ENCODE measurements at regions not wholly inside any gene's neighbourhood (a gene's known extent, or its start where the extent isn't known, plus 50 kb on each side); places are given as distances from the start of the nearest gene placed in this dataset.

DNA sequence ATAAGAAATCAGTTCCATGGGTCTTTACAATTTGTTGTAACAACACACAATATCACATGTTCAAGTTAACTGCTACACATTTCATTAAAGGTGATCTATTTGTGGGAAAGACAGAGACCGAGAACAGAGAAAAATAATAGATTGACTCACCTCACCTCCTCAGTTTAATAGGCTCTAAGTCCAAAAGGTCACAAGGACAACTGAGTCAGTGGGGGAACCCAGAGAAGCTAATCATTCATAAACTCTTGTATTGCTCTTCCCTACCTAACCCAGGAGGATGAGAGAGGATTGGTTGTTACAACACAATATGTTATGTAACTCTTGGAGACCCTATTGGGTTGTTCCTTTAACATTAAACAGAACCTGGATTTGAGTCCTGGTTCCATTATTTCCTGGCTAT lies 72.2 kb upstream of the CRY1 start:
- no peak overlapping the region for H2AFZ ChIP-seq (ENCODE audit: low read depth, low read length)
- H3K4me1 ChIP-seq (replicated peaks in 1 of 2; ENCODE audit: control insufficient read depth in 2 of 2, insufficient read depth in 2 of 2, low read length in 2 of 2), result no peaks in the 10 kb centered on the region
- CTCF ChIA-PET (ENCODE audit: low intra/inter-chr PET ratio), result no interaction called here
- no peaks in the 10 kb centered on the region for H3K36me3 ChIP-seq (ENCODE audit: control insufficient read depth, insufficient read depth, low read length)
- H3K9ac ChIP-seq (ENCODE audit: insufficient read depth in 1 of 2, low read depth in 2 of 2, low read length in 2 of 2), result no peak overlapping the region
- H3K79me2 ChIP-seq (ENCODE audit: control insufficient read depth, insufficient read depth, low read length), result no peaks in the 10 kb centered on the region
- no peaks in the 10 kb centered on the region; a peak in 1 of 5 replicates for H3K27me3 ChIP-seq (ENCODE audit: control insufficient read depth in 2 of 2, insufficient read depth in 2 of 2, low read length in 2 of 2)
- FAIRE-seq (no peak), DNase-seq (ENCODE audit: extremely low read depth in 1 of 4, low spot score in 3 of 4) (no peak), ATAC-seq (no peak)
- 0% methylated on average over 1 of the region's 1 CpG for WGBS (ENCODE audit: insufficient coverage, low coverage, missing lambda C conversion rate)
- TF ChIP-seq NFE2 (IDR thresholded peaks at IDR 0.05; ENCODE audit: low read depth) (no peak), LARP7 (IDR thresholded peaks at IDR 0.05) (no peak), ZNF23 (CRISPR knock-in tag; IDR thresholded peaks at IDR 0.05) (no peak), HOXB6 (CRISPR knock-in tag; IDR thresholded peaks at IDR 0.05; ENCODE audit: borderline replicate concordance) (no peak), BCL6 (CRISPR knock-in tag; IDR thresholded peaks at IDR 0.05) (no peak), ESRRA (IDR thresholded peaks at IDR 0.05; ENCODE audit: borderline replicate concordance, low read depth) (no peak)
- TF ChIP-seq, protein P1, sequence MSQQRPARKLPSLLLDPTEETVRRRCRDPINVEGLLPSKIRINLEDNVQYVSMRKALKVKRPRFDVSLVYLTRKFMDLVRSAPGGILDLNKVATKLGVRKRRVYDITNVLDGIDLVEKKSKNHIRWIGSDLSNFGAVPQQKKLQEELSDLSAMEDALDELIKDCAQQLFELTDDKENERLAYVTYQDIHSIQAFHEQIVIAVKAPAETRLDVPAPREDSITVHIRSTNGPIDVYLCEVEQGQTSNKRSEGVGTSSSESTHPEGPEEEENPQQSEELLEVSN (IDR thresholded peaks at IDR 0.05; ENCODE audit: borderline replicate concordance in 1 of 2, extremely low read depth in 1 of 2, insufficient read depth in 1 of 2, insufficient read length in 1 of 2, low read depth in 1 of 2, low read length in 1 of 2, poor library complexity in 1 of 2, severe bottlenecking in 1 of 2), result no peak
- TF ChIP-seq, protein P2, sequence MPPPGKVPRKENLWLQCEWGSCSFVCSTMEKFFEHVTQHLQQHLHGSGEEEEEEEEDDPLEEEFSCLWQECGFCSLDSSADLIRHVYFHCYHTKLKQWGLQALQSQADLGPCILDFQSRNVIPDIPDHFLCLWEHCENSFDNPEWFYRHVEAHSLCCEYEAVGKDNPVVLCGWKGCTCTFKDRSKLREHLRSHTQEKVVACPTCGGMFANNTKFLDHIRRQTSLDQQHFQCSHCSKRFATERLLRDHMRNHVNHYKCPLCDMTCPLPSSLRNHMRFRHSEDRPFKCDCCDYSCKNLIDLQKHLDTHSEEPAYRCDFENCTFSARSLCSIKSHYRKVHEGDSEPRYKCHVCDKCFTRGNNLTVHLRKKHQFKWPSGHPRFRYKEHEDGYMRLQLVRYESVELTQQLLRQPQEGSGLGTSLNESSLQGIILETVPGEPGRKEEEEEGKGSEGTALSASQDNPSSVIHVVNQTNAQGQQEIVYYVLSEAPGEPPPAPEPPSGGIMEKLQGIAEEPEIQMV (tag; conservative IDR thresholded peaks at IDR 0.05; ENCODE audit: low read depth), result no peak
- TF ChIP-seq, protein P3, sequence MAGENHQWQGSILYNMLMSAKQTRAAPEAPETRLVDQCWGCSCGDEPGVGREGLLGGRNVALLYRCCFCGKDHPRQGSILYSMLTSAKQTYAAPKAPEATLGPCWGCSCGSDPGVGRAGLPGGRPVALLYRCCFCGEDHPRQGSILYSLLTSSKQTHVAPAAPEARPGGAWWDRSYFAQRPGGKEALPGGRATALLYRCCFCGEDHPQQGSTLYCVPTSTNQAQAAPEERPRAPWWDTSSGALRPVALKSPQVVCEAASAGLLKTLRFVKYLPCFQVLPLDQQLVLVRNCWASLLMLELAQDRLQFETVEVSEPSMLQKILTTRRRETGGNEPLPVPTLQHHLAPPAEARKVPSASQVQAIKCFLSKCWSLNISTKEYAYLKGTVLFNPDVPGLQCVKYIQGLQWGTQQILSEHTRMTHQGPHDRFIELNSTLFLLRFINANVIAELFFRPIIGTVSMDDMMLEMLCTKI (IDR thresholded peaks at IDR 0.05; ENCODE audit: partially characterized antibody), result no peak
- POLR2A ChIA-PET, result interaction anchor here (1.0 kb wide), 1 partner anchor 11 kb away, joined by 3 read pairs; no protein-coding TSS in a partner anchor
- H3K4me3 ChIP-seq, result no peak overlapping the region
- no peaks in the 10 kb centered on the region for H3K9me1 ChIP-seq (ENCODE audit: control insufficient read depth, insufficient read depth, low read length)
- H4K20me1 ChIP-seq (replicated peaks; ENCODE audit: control insufficient read depth, insufficient read depth, low read length), result no peaks in the 10 kb centered on the region; the same call in 1 of the 2 replicates
- in situ Hi-C loops (cut with MboI), result no loop called here
- intact Hi-C loops (cut with micrococcal nuclease), result no loop called here
- H3K9me3 ChIP-seq (replicated peaks; ENCODE audit: control insufficient read depth, insufficient read depth, low read depth, low read length), result no peaks in the 10 kb centered on the region
- BruUV-seq (replicated peaks), result no TSS peak
- no peak overlapping the region for H3K27ac ChIP-seq (ENCODE audit: extremely low read depth, low read depth, low read length)
- H3K4me2 ChIP-seq (ENCODE audit: insufficient read depth, low read length), result no peak overlapping the region
